ENCODE measurements at regions not wholly inside any gene's neighbourhood (a gene's known extent, or its start where the extent isn't known, plus 50 kb on each side); places are given as distances from the start of the nearest gene placed in this dataset.
"Not testable (repeated sequence)": the region's sequence is repeated elsewhere in the genome, so short reads cannot be mapped to it uniquely, and the experiment has no call there.

DNA sequence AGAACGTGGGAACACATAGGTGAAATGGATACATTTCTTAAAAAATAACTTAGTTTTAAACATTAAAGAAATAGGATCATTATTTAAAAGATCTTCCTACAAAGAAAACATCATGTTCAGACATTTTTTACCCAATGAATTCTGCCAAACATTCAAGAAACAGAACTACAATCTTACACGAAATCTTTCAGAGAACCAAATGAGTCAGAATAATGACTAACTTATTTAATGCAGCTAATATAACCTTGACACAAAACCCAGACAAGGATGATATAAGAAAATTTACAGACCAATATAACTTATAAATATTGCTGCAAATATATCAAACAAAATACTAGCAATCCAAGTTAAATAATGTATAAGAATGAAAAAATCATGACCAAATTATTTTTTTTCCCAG, 220.1 kb upstream of the KCNK2 start:
- CTCF ChIA-PET, result no interaction called here
- TF ChIP-seq LEF1 (IDR thresholded peaks at IDR 0.05; ENCODE audit: borderline replicate concordance) (no peak), ELF4 (IDR thresholded peaks at IDR 0.05) (no peak), TARDBP (IDR thresholded peaks at IDR 0.05) (no peak), L3MBTL2 (conservative IDR thresholded peaks at IDR 0.05) (no peak), BHLHE40 (IDR thresholded peaks at IDR 0.05; ENCODE audit: borderline replicate concordance) (no peak), SP1 (IDR thresholded peaks at IDR 0.05) (no peak), SUZ12 (IDR thresholded peaks at IDR 0.05) (no peak), ZNF384 (IDR thresholded peaks at IDR 0.05) (no peak), ARNT (IDR thresholded peaks at IDR 0.05) (no peak), FOXA1 (IDR thresholded peaks at IDR 0.05) (no peak), FOXK2 (IDR thresholded peaks at IDR 0.05) (no peak), HDGF (IDR thresholded peaks at IDR 0.05; ENCODE audit: borderline replicate concordance) (no peak), NFRKB (IDR thresholded peaks at IDR 0.05) (no peak), CTBP1 (IDR thresholded peaks at IDR 0.05; ENCODE audit: borderline replicate concordance) (no peak)
- TF ChIP-seq, protein P1, sequence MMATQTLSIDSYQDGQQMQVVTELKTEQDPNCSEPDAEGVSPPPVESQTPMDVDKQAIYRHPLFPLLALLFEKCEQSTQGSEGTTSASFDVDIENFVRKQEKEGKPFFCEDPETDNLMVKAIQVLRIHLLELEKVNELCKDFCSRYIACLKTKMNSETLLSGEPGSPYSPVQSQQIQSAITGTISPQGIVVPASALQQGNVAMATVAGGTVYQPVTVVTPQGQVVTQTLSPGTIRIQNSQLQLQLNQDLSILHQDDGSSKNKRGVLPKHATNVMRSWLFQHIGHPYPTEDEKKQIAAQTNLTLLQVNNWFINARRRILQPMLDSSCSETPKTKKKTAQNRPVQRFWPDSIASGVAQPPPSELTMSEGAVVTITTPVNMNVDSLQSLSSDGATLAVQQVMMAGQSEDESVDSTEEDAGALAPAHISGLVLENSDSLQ (IDR thresholded peaks at IDR 0.05), result no peak
- POLR2A ChIA-PET, result no interaction called here
- DNase-seq (ENCODE audit: extremely low spot score), result no peak

DNA sequence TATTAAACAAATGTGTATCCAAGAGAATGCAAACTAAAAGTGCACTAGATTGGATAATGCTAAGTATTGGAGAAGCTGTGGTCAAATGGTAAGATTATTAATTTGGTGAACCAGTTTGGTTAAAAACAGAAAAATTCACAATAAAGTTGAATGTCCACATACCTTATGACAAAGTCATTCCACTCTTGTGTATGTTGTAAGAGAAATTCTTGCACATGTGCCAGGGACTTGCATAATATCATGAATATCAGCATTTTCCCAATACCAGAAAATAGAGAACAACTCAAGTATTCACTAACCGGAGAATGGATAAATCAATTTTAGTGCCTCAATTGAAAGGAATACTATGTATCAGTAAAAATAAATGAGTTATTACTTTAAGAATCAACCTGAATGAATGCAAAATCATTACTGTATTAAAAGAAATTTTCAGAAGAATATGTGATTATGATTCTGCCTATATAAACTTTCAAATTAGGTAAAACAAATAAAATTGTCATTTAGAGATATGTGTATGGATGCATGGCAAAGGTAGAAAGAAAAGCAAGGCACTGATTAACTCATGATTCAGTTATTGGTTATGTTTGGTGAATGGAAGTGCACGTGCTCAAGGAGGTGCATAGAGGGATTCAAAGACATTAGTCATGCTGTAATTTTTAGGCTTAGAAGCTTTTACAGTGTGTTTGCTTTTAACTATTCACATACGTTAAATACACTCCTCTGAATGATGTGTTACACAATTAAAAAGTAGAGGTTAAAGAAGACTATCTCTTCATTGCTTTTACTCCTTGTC, 217.4 kb upstream of the KCNK2 start:
- TF ChIP-seq BHLHE40 (IDR thresholded peaks at IDR 0.05; ENCODE audit: borderline replicate concordance) (no peak), ARNT (IDR thresholded peaks at IDR 0.05) (no peak)
- ChIA-PET CTCF (no interaction called here), POLR2A (no interaction called here)
- DNase-seq (ENCODE audit: extremely low spot score), result no peak

DNA sequence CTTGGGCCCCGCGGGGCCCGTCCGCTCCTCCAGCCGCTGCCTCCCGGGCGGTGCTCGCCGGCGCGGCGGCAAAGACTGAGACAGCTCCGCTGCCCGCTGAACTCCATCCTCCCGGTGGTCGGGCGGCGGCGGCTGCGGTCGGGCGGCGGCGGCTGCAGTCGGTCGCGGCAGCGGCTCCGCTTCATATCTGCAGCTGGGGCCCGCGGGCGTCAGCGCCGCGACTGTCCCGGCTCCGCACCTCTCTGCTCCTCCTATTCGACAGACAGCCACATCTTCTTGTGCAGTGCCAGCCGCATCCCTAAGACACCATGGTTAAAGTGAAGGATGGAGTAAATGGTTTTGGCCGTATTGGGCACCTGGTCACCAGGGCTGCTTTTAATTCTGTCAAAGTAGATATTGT, 212.1 kb upstream of the KCNK2 start:
- DNase-seq (ENCODE audit: extremely low spot score); POLR2A ChIA-PET; CTCF ChIA-PET: not testable (repeated sequence)

DNA sequence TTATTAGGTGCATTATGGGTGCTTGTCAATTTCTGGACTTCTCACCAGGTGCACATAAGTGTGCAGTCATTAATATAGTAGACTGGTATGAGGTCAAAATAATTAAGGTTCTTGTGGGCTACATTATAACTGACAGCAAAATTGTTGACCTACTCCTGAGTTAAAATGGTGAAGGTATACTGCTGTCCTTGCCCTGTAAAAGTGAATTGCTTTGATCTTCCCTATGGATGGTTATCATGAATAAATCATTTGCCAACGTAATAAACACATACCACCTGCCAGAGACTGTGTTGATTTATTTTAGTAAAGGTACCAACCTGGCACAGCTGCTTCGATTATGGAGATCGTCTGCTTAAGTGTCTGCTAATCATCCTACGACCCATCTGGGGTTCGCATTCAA, 201.6 kb upstream of the KCNK2 start:
- CTCF ChIA-PET, result no interaction called here
- no peak for DNase-seq (ENCODE audit: extremely low spot score)
- POLR2A ChIA-PET, result no interaction called here
- TF ChIP-seq NFRKB (IDR thresholded peaks at IDR 0.05) (no peak), CTBP1 (IDR thresholded peaks at IDR 0.05; ENCODE audit: borderline replicate concordance) (no peak), L3MBTL2 (conservative IDR thresholded peaks at IDR 0.05) (no peak)

DNA sequence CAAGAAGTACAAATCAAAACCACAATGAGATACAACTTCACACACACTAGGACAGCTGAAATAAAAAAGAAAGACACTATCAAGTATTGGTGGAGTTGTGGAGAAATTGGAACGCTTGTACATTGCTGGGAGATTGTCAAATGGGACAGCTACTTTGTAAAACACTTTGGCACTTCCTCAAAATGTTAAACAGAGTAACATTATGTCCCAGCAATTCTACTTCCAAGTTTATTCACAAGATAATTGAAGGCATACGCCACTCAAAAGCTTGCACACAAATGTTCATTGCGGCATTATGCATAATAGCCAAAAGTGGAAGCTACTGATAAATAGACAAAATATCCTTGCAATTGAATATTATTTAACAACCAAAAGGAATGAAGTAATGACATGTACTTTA, 199.9 kb upstream of the KCNK2 start:
- TF ChIP-seq L3MBTL2 (conservative IDR thresholded peaks at IDR 0.05) (no peak), BHLHE40 (IDR thresholded peaks at IDR 0.05; ENCODE audit: borderline replicate concordance) (no peak), LEF1 (IDR thresholded peaks at IDR 0.05; ENCODE audit: borderline replicate concordance) (no peak), CTBP1 (IDR thresholded peaks at IDR 0.05; ENCODE audit: borderline replicate concordance) (no peak)
- DNase-seq (ENCODE audit: extremely low spot score), result no peak
- ChIA-PET POLR2A (interaction anchor here (0.8 kb wide), 1 partner anchor 29 kb away, joined by 3 read pairs; no protein-coding TSS in a partner anchor), CTCF (no interaction called here)

DNA sequence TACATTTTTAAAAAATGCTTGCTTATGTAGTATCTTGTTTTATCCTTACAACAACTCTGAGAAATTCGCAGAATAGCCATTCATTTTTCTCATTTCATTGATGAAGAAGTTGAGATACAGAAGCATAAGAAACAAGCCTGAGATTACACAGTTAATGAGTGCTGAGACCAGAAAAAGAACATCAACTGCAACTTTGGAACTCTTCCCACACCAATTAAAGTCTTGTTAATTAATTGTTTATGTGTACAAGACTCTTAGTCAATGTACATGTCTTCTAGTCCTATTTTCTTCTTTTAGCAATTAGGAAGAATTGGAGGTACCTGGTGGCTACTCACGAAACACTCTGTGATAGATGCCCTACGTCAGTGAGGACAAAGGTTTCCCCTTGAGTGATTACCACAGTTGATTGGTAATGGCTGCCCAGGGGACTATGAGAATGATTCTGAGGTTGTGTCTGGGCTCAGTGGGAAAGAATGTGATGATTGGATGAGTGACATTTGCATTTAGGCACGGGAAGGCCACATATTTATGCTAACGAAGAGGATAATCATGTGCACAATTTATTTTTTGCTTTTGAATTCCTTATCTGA, 187.4 kb upstream of the KCNK2 start:
- no peak for TF ChIP-seq FOXK2 (IDR thresholded peaks at IDR 0.05)
- TF ChIP-seq CTBP1 (IDR thresholded peaks at IDR 0.05; ENCODE audit: borderline replicate concordance), result no peak
- TF ChIP-seq BHLHE40 (IDR thresholded peaks at IDR 0.05; ENCODE audit: borderline replicate concordance), result no peak
- TF ChIP-seq L3MBTL2 (conservative IDR thresholded peaks at IDR 0.05), result no peak
- TF ChIP-seq FOXM1 (IDR thresholded peaks at IDR 0.05; ENCODE audit: borderline replicate concordance), result no peak
- no peak for TF ChIP-seq NFRKB (IDR thresholded peaks at IDR 0.05)
- no peak for TF ChIP-seq ELF4 (IDR thresholded peaks at IDR 0.05)
- TF ChIP-seq LEF1 (IDR thresholded peaks at IDR 0.05; ENCODE audit: borderline replicate concordance), result no peak
- no peak for TF ChIP-seq HDGF (IDR thresholded peaks at IDR 0.05; ENCODE audit: borderline replicate concordance)
- POLR2A ChIA-PET, result no interaction called here
- no peak for DNase-seq (ENCODE audit: extremely low spot score)
- CTCF ChIA-PET, result no interaction called here

DNA sequence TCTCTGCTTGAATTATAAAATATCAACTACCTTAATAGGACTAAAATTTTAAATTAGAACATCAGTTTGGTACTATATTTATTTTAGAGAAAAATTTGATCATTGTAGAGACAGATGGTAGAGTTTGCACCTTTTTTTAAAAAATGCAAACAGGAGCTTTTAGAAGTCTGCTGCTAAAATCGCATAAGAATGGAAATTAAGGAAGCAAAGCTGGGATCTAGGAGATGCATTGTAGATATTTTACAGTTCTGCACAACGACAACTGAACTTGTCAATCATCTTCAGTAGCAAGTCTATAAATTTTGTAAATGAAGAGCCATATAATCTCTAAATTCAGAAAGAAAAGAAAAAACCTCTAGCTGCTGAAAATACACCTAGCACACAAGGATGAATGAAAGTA, 185.6 kb upstream of the KCNK2 start:
- POLR2A ChIA-PET, result no interaction called here

More for the DNA sequence above, 185.6 kb upstream of the KCNK2 start:
- TF ChIP-seq SUZ12 (IDR thresholded peaks at IDR 0.05) (no peak), FOXM1 (IDR thresholded peaks at IDR 0.05; ENCODE audit: borderline replicate concordance) (no peak), NFRKB (IDR thresholded peaks at IDR 0.05) (no peak), ELF4 (IDR thresholded peaks at IDR 0.05) (no peak), L3MBTL2 (conservative IDR thresholded peaks at IDR 0.05) (no peak), BHLHE40 (IDR thresholded peaks at IDR 0.05; ENCODE audit: borderline replicate concordance) (no peak), TARDBP (IDR thresholded peaks at IDR 0.05) (no peak), SP1 (IDR thresholded peaks at IDR 0.05) (no peak)
- TF ChIP-seq, protein P1 (IDR thresholded peaks at IDR 0.05), result no peak
- CTCF ChIA-PET, result no interaction called here
- DNase-seq (ENCODE audit: extremely low spot score), result no peak
